ENCODE measurements at regions not wholly inside any gene's neighbourhood (a gene's known extent, or its start where the extent isn't known, plus 50 kb on each side); places are given as distances from the start of the nearest gene placed in this dataset.

GRCh38 chr5:81856948-81857928, 106.3 kb upstream of the SSBP2 start:
- intact Hi-C loops (cut with DNase I) = loop anchor here (2.0 to 10.0 kb wide), 3 partner anchors 114 to 368 kb away; no protein-coding TSS in a partner anchor
- DNase-seq = peak; percentile 52 to 96 (median 74)

- no peak for DNase-seq
- intact Hi-C loops (cut with DNase I) = loop anchor here (5.0 to 10.0 kb wide), 2 partner anchors 312 to 369 kb away; no protein-coding TSS in a partner anchor
Observed at GRCh38 chr5:81855591-81855990, 104.7 kb upstream of the SSBP2 start.

DNA sequence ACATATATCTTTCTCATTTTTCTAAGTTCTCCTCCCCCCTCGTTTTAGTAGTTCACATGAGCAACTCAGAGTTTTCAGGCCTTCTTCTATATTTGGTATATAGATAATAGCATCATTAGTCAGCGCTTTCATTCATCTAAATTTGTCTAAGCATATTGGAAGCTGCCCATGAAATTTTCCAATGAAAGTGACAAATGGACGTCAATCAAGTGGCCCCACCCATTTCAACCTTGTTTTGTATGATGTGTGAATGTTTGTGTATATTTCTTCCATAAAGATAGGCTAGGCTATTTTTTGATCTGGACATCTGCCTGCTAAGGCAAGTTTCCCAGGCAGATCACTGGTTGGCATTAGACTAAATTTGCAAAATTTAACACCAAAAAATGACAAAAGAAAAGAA, 104.0 kb upstream of the SSBP2 start:
- no peak for DNase-seq
- intact Hi-C loops (cut with DNase I) = loop anchor here (5.0 to 10.0 kb wide), 4 partner anchors 312 to 428 kb away; no protein-coding TSS in a partner anchor

DNA sequence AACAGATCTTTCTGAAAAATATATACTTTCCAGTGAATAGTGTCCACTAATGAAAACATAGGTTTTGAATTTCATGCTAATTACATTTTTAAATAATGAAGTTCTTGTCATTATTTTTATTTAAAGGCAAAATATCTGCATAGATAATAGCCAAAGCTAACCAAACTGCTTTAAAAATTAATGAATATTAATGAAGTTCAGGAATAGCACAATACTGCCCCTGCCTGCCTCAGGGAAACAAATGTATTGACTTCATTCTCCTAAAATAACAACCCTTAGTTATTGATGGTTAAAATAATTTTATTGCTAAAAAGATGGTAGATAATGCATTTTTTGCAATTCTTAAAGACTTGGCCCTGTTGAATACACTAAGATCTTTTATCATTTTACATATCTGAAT, 103.6 kb upstream of the SSBP2 start:
- DNase-seq = no peak
- intact Hi-C loops (cut with DNase I) = loop anchor here (5.0 to 10.0 kb wide), 3 partner anchors 347 to 427 kb away; no protein-coding TSS in a partner anchor

DNA sequence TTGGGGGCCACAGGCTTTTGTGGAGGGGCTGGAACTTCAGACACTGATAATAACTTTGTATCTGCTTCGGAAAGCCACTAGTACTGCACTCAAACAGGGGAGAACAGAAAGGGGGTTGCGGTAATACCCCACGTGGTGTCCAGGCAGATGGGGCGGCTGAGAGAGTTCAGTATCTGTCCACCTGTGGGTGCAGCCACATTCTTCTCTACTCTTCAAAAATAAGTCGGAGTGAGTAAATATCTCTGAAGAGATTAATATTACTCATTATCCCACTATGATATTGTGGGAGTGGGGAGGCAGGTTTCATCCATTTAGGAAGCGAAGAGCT, 102.1 kb upstream of the SSBP2 start:
- intact Hi-C loops (cut with DNase I) = loop anchor here (5.0 to 10.0 kb wide), 3 partner anchors 346 to 426 kb away; no protein-coding TSS in a partner anchor
- no peak for DNase-seq

DNA sequence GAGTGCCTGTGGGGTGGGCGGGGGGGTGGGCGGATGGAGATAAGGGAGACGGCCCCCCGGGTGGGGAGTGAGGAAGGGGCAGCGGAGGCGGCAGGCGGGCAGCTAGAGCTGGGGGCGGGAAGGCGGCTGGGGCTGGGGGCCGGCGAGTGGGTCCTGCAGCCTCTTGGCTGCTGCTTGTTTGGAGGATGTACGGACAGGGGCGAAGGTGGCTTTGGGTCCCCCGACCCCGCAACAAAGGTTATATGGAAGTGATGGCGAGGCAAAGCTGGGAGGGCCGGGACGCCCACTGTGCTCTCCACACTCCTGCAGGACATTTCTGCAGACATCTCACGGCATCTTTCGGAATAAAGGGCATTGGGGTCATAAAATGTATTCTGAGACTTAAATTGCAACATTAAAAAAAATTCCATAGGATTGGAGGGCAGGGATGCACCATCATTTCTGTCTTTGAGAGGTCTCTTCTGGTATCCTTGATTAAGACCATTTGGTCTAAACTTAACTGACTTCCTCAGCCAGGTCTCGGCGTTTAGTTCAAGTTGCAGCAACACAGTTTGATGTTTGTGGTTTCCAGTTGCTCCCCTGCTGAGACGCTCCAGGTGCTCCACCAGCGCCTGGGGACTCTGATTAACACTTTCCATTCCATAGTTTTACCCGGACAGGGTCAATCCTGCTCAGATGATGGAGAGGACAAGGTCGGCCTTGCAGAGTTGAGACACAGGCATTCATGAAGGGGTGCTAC, 101.6 kb upstream of the SSBP2 start:
- peak in 5 of 10 donors; percentile 7 to 85 (median 41) for DNase-seq
- intact Hi-C loops (cut with DNase I) = loop anchor here (5.0 to 10.0 kb wide), 3 partner anchors 345 to 425 kb away; no protein-coding TSS in a partner anchor

- DNase-seq = peak; percentile 93 to 100 (median 96)
- intact Hi-C loops (cut with DNase I) = loop anchor here (1.0 to 10.0 kb wide), 5 partner anchors 64 to 424 kb away; partner anchors contain the start of gene SSBP2
Observed at GRCh38 chr5:81851481-81852178, 100.7 kb upstream of the SSBP2 start.

DNA sequence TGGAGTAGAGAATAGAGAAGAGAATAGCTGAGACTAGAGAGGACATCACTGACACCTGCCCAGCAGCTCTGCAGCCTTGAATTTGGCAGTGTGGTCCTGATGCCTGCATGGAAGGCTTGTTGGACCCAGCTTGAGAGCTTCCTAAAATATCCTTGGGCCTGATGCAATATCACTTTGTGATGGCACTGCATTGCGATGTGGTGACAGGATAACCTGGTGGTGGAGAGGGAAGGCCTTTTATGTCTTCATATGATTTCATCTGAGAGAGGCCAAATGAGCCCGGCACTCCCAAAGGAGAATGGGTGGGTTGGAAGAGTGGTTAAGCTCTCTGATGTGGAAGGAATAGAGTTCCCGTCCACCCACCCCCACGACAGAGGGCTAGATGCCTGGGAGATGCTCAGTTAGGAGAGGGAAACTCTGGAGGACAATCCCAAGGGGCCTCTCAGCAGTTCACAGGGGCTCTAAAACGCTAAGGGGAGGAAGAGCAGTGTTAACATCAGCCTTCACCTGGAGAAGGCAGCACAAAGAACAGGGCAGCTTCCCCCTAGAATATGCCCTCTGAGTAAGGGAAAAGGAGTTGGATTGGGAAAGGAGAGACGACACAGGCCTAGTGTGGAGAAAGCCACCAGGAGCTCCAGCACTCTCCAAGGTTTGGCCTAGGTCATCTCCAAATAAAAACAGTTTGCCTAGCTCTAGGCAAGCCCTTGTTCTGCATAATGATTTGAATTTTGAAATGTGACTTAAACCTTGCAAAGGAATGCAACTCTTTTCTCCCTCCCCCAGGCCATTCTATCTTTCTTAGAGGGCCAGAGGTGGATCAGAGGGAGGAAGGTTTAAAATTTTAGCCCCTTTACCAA, 99.8 kb upstream of the SSBP2 start:
- peak in 1 of 10 donors; percentile 44 for DNase-seq
- intact Hi-C loops (cut with DNase I) = loop anchor here (1.0 to 10.0 kb wide), 5 partner anchors 63 to 423 kb away; partner anchors contain the start of gene SSBP2

GRCh38 chr5:81849770-81850367, 99.0 kb upstream of the SSBP2 start:
- DNase-seq = peak in 2 of 10 donors; percentile 65 to 70

GRCh38 chr5:81848362-81848880, 97.5 kb upstream of the SSBP2 start:
- intact Hi-C loops (cut with DNase I) = no loop called here

More at GRCh38 chr5:81849770-81850367, 99.0 kb upstream of the SSBP2 start:
- intact Hi-C loops (cut with DNase I) = loop anchor here (5.0 to 10.0 kb wide), 3 partner anchors 343 to 423 kb away; no protein-coding TSS in a partner anchor

GRCh38 chr5:81846301-81846700, 95.4 kb upstream of the SSBP2 start:
- intact Hi-C loops (cut with DNase I) = no loop called here

More at GRCh38 chr5:81848362-81848880, 97.5 kb upstream of the SSBP2 start:
- DNase-seq = peak in 1 of 10 donors; percentile 28

DNA sequence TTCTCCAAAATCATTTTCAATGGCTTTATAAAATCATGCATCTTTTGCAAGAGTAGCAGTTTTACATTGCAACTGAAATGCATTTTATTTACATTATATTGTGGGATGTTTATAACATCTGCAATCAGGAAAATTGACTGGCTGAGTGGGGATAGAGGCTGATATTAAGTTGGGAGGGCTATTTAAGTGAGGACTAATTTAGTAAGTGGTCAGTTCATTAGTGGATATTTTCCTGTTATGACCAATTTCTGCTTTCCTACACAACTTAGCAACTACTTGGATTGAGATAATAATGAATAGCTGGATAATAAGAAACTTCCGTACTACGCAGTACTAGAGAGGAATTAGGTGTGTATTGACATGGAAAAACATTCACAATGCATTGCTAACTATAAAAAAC, 92.9 kb upstream of the SSBP2 start:
- intact Hi-C loops (cut with DNase I) = no loop called here
- no peak for DNase-seq

More at GRCh38 chr5:81846301-81846700, 95.4 kb upstream of the SSBP2 start:
- no peak for DNase-seq

- no peak for DNase-seq
- intact Hi-C loops (cut with DNase I) = no loop called here
Observed at GRCh38 chr5:81842795-81843398, 92.0 kb upstream of the SSBP2 start.

DNA sequence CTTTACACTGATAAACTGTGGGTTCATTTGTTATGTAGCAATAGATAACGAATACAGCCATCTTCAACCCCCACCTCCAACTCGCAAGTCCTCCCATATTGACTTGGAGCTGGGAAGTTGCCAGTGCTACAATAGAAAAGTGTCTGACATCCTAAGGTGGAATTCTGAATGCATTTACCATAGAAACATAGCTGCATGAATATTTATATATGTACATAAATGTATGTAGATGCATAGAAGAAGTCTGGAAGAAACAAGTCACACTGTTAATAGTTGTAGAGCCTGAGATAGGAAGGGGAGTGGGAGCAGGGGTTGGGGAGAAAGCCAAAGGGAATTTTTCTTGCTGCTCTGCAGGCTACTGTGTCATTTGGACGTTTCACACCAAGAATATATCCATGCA, 88.1 kb upstream of the SSBP2 start:
- intact Hi-C loops (cut with DNase I) = no loop called here
- DNase-seq = no peak

DNA sequence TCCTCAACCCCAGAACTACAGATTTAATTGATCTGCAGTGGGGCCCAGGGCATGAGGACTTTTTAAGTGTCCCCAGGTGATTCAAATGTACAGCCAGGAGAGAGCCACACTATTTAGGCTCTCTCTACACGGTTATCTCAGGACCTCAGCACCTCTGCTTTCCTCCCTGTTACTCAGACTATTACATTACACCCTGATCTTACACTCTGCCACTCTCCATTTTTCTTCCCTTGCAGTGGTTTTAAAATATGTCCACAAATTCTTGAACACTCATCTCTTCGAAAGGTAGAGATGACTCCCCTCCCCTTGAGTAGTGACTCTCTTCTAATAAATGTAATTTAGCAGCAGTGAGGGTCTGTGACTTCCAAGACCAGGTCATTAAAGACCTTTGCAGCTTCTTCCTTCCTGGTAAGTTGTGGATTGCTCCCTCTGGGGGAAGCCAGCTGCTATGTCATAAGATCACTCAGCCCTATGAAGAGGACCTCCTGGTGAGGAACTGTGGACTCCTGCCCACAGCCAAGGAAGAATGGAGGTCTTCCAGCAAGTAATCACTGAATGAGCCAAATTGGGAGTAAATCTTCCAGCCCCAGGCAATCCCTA, 87.5 kb upstream of the SSBP2 start:
- intact Hi-C loops (cut with DNase I) = no loop called here
- DNase-seq = no peak

- intact Hi-C loops (cut with DNase I) = no loop called here
- DNase-seq = no peak
Observed at GRCh38 chr5:81837667-81838306, 86.9 kb upstream of the SSBP2 start.

- DNase-seq = no peak
- intact Hi-C loops (cut with DNase I) = no loop called here
Observed at GRCh38 chr5:81835814-81836367, 85.0 kb upstream of the SSBP2 start.

All from posterior cingulate gyrus (tissue), 11 donors.